Karpas-422 (cell line): ENCODE measurements at regions not wholly inside any gene's neighbourhood (a gene's known extent, or its start where the extent isn't known, plus 50 kb on each side); places are given as distances from the start of the nearest gene placed in this dataset.
"Not testable (repeated sequence)": the region's sequence is repeated elsewhere in the genome, so short reads cannot be mapped to it uniquely, and the experiment has no call there.

ENCODE experiments used
- DNase-seq: peaks from one replicate; pipeline ENCODE4 v3.0.0-alpha.2; 2015
- H2AFZ ChIP-seq: fragments of 200-600 bp; sonication (generic); 2 replicates; pipeline ENCODE4 v1.6.1; 2014; ENCODE audit warnings: antibody characterized with exemption, low read length, mixed read lengths
- H3K27ac ChIP-seq: fragments of 200-600 bp; sonication (generic); 2 replicates; pipeline ENCODE4 v1.5.1; 2014; ENCODE audit warnings: mild to moderate bottlenecking, low read length, moderate library complexity
- H3K27me3 ChIP-seq: fragments of 200-600 bp; sonication (generic); 2 replicates; pipeline ENCODE4 v1.6.1; 2014; ENCODE audit warnings: low read length, mixed read lengths
- H3K36me3 ChIP-seq: fragments of 200-600 bp; sonication (generic); 2 replicates; pipeline ENCODE4 v1.6.1; 2014; ENCODE audit warnings: low read length, mixed read lengths; ENCODE audit not compliant: insufficient read depth
- H3K4me1 ChIP-seq: fragments of 200-600 bp; sonication (generic); 2 replicates; pipeline ENCODE4 v1.6.1; 2014; ENCODE audit warnings: mild to moderate bottlenecking, low read length, mixed read lengths
- H3K4me2 ChIP-seq: fragments of 200-600 bp; sonication (generic); 2 replicates; pipeline ENCODE4 v1.6.1; 2014; ENCODE audit warnings: low read length, low read depth, mild to moderate bottlenecking; ENCODE audit not compliant: poor library complexity, severe bottlenecking
- H3K4me3 ChIP-seq: fragments of 200-600 bp; sonication (generic); 2 replicates; pipeline ENCODE4 v1.5.1; 2014; ENCODE audit warnings: mild to moderate bottlenecking, antibody characterized with exemption, low read length, mixed read lengths
- H3K79me2 ChIP-seq: fragments of 200-600 bp; sonication (generic); 2 replicates; pipeline ENCODE4 v1.6.1; 2014; ENCODE audit warnings: mild to moderate bottlenecking, low read length, mixed read lengths
- H3K9ac ChIP-seq: fragments of 200-600 bp; sonication (generic); 2 replicates; pipeline ENCODE4 v1.6.0; 2014; ENCODE audit warnings: low read length
- H3K9me2 ChIP-seq: fragments of 200-600 bp; sonication (generic), shearing (Covaris generic); replicated peaks from 2 replicates; pipeline ENCODE4 v1.6.0; 2014; ENCODE audit warnings: mild to moderate bottlenecking, low read length, moderate library complexity; ENCODE audit not compliant: insufficient read depth
- H3K9me3 ChIP-seq: fragments of 300-700, 200-600 bp; sonication (generic); 2 replicates; pipeline ENCODE4 v1.6.1; 2014; ENCODE audit warnings: low read length, mixed read lengths
- H4K20me1 ChIP-seq: fragments of 200-600 bp; sonication (generic); 2 replicates; pipeline ENCODE4 v1.6.1; 2014; ENCODE audit warnings: mild to moderate bottlenecking, antibody characterized with exemption, low read length, low read depth; ENCODE audit not compliant: insufficient read depth

DNA sequence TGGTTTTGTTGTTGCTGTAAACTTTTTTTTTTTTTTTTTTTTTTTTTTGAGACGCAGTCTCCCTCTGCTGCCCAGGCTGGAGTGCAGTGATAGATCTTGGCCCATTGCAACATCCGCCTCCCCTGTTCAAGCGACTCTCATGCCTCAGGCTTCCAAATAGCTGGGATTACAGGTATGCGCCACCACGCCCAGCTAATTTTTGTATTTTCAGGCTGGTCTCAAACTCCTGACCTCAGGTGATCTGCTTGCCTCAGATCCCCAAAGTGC lies 78.9 kb upstream of the SLC45A1 start:
- Histone ChIP-seq H3K4me3 (no peak overlapping the region), H3K4me1 (no peaks in the 10 kb centered on the region), H3K9me2 (no peaks in the 10 kb centered on the region), H3K9ac (no peak overlapping the region), H3K36me3 (no peaks in the 10 kb centered on the region), H3K27me3 (no peaks in the 10 kb centered on the region), H2AFZ (no peak overlapping the region), H3K4me2 (no peak overlapping the region), H3K9me3 (no peaks in the 10 kb centered on the region), H4K20me1 (no peaks in the 10 kb centered on the region), H3K27ac (no peak overlapping the region), H3K79me2 (no peaks in the 10 kb centered on the region)
- DNase-seq: no peak

DNA sequence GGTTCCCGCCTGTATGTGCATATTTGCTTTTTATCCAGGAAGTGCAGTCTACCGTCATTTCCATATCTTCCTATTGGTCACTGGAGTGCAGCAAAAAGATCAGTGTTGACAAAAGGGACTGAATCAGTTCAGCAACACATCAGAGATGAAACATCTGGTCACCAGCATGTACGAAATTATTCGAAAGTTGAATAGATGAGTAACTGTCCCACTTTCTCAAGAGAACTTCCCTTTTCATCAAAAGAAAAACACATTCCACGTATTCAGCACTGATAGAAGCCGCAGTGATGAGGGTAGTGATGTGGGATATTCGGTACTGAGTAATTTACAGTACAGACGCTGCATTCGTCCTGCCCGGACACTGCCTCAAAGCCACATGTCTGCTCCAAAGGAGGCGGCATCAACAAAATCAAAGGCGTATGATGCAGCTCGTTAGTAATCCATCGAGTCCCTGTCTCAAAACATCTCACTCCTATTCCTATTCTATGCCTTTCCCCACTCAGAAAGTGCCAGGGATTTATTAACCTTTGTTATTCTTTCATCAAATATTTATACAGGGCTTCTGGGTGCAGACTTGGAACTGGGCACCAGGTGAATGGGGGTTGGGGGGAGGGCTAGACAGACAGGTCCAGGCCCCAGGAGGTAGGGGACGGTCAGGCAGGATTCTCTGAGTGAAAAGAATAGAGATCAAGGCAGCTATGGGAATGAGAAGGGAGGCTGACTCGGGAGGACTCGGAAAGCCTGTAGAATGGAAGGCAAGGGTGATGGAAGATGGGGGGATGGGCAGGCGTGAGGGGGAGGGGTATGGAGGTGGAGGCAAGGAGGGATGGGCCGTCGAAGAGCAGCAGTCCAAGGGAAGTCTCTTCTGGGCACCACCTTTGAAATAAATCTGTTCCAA lies 79.5 kb upstream of the SLC45A1 start:
- H3K4me1 ChIP-seq: no peaks in the 10 kb centered on the region
- H3K36me3 ChIP-seq: no peaks in the 10 kb centered on the region
- H3K9me2 ChIP-seq: no peaks in the 10 kb centered on the region
- H3K27me3 ChIP-seq: no peaks in the 10 kb centered on the region
- H3K79me2 ChIP-seq: no peaks in the 10 kb centered on the region
- no peak for DNase-seq
- no peak overlapping the region for H3K4me2 ChIP-seq
- no peak overlapping the region for H3K27ac ChIP-seq
- H2AFZ ChIP-seq: no peak overlapping the region
- no peak overlapping the region for H3K9ac ChIP-seq
- H4K20me1 ChIP-seq: no peaks in the 10 kb centered on the region
- H3K9me3 ChIP-seq: no peaks in the 10 kb centered on the region
- no peak overlapping the region for H3K4me3 ChIP-seq

GRCh38 chr1:8232036-8232757 lies 85.7 kb upstream of the SLC45A1 start:
- no peak overlapping the region for H3K9ac ChIP-seq
- H3K4me1 ChIP-seq: no peaks in the 10 kb centered on the region
- H2AFZ ChIP-seq: no peak overlapping the region
- no peaks in the 10 kb centered on the region for H3K9me3 ChIP-seq
- H3K4me2 ChIP-seq: no peak overlapping the region
- no peaks in the 10 kb centered on the region for H4K20me1 ChIP-seq
- no peaks in the 10 kb centered on the region for H3K36me3 ChIP-seq
- H3K27me3 ChIP-seq: no peaks in the 10 kb centered on the region
- no peaks in the 10 kb centered on the region for H3K9me2 ChIP-seq
- H3K27ac ChIP-seq: no peak overlapping the region
- DNase-seq: no peak
- H3K4me3 ChIP-seq: no peak overlapping the region
- H3K79me2 ChIP-seq: no peaks in the 10 kb centered on the region

DNA sequence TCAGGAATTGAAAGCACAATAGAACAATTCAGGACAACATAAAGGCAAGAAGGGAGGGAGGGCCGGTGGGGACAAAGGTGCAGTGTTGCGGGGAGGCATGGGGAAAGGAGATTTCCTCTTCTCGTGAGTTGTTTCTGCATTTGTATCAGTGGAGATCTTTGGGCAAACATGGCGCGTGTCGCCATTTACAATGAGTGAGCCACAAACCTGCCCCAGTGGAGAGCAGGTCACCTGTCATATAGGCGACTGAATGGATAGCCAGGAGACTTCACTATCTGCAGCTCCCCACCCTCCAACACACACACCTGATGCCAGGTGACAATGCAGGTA lies 87.7 kb upstream of the SLC45A1 start:
- Histone ChIP-seq H2AFZ (no peak overlapping the region), H3K9me3 (no peaks in the 10 kb centered on the region), H3K79me2 (no peaks in the 10 kb centered on the region), H4K20me1 (no peaks in the 10 kb centered on the region), H3K4me1 (no peaks in the 10 kb centered on the region), H3K27ac (no peak overlapping the region), H3K9me2 (no peaks in the 10 kb centered on the region), H3K27me3 (no peaks in the 10 kb centered on the region), H3K4me2 (no peak overlapping the region), H3K36me3 (no peaks in the 10 kb centered on the region), H3K9ac (no peak overlapping the region), H3K4me3 (no peak overlapping the region)
- no peak for DNase-seq

DNA sequence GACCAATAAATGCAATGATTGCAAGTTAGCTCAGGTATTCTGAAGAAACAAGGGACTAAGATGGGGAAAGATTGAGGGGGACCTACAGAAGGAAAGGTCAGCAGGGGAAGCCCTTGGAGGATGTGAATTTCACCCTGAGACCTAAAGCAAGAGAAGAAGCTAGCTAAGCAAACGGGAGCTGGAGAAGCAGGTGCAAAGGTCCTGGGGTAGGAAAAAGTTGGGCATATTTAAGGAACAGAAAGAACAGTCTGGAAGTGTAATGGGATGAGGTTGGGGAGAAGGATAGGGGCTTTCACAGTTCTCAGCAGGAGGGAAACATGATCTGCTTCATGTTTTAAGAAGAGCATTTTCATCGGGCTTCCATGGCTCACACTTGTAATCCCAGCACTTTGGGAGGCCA lies 89.7 kb upstream of the SLC45A1 start:
- H3K79me2 ChIP-seq: no peaks in the 10 kb centered on the region
- H3K9ac ChIP-seq: no peak overlapping the region
- H3K4me3 ChIP-seq: no peak overlapping the region
- H4K20me1 ChIP-seq: no peaks in the 10 kb centered on the region
- DNase-seq: no peak
- no peaks in the 10 kb centered on the region for H3K36me3 ChIP-seq
- no peaks in the 10 kb centered on the region for H3K27me3 ChIP-seq
- no peak overlapping the region for H2AFZ ChIP-seq
- H3K9me3 ChIP-seq: no peaks in the 10 kb centered on the region
- H3K4me2 ChIP-seq: no peak overlapping the region
- no peak overlapping the region for H3K27ac ChIP-seq
- no peaks in the 10 kb centered on the region for H3K4me1 ChIP-seq
- H3K9me2 ChIP-seq: no peaks in the 10 kb centered on the region

DNA sequence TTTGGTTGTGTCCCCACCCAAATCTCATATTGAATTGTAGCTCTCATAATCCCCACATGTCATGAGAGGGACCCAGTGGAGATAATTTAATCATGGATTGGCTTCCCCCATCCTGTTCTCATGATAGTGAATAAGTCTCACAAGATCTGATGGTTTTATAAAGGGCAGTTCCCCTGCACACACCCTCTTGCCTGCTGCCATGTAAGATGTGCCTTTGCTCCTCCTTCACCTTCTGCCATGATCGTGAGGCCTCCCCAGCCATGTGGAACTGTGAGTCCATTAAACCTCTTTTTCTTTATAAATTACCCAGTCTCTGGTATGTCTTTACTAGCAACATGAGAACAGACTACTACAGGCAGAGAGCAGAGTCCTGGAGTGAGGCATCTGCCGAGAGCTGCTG lies 90.2 kb upstream of the SLC45A1 start:
- not testable (repeated sequence) for H3K79me2 ChIP-seq, H3K36me3 ChIP-seq, H3K9me2 ChIP-seq, H4K20me1 ChIP-seq, H3K9me3 ChIP-seq, H2AFZ ChIP-seq, H3K27me3 ChIP-seq, H3K27ac ChIP-seq, DNase-seq, H3K4me2 ChIP-seq, H3K4me1 ChIP-seq, H3K9ac ChIP-seq, H3K4me3 ChIP-seq

DNA sequence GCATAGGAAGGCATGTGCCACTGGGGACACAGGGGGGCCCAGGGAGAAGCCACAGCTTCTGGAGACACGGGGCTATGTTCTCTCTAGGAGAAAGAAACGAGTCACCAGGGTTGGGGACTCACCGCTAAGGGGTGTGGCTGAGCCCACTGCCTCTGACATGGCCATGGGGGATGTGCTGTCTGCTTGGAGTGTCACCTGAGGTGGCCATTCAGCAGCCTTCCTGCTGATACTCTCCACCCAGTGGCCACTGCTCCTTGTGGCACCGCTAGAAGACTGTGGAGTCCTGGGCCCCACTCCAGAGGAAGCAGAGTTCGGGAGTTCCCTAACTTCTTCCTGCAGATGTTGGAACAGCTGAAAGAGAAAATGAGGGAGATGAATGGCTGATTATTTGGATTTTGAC lies 91.2 kb upstream of the SLC45A1 start:
- H3K9me2 ChIP-seq: no peaks in the 10 kb centered on the region
- H4K20me1 ChIP-seq: no peaks in the 10 kb centered on the region
- no peak overlapping the region for H3K9ac ChIP-seq
- H3K4me1 ChIP-seq: no peaks in the 10 kb centered on the region
- no peaks in the 10 kb centered on the region for H3K27me3 ChIP-seq
- no peak overlapping the region for H2AFZ ChIP-seq
- no peak for DNase-seq
- H3K27ac ChIP-seq: no peak overlapping the region
- no peak overlapping the region for H3K4me3 ChIP-seq
- H3K79me2 ChIP-seq: no peaks in the 10 kb centered on the region
- no peaks in the 10 kb centered on the region for H3K36me3 ChIP-seq
- no peaks in the 10 kb centered on the region for H3K9me3 ChIP-seq
- no peak overlapping the region for H3K4me2 ChIP-seq

DNA sequence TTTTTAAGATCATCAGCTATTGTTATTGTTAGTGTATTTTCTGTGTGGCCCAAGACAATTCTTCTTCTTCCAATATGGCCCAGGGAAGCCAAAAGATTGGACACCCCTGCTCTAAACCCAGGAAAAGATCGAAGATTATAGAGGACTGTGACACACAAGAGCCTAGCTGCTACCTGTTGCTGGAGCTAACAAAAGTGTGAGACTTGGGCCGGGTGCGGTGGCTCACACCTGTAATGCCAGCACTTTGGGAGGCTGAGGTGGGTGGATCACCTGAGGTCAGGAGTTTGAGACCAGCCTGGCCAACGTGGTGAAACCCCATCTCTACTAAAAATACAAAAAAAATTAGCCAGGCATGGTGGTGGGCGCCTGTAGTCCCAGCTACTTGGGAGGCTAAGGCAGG lies 91.9 kb upstream of the SLC45A1 start:
- H3K27me3 ChIP-seq, H2AFZ ChIP-seq, H3K9ac ChIP-seq, H3K4me3 ChIP-seq, H3K9me2 ChIP-seq, H3K79me2 ChIP-seq, H3K4me1 ChIP-seq, H4K20me1 ChIP-seq, H3K27ac ChIP-seq, H3K9me3 ChIP-seq, H3K36me3 ChIP-seq, H3K4me2 ChIP-seq, DNase-seq: not testable (repeated sequence)
